CD4-positive, alpha-beta T cell treated with Interleukin-15 for 4 hours (primary cell): ENCODE measurements at regions not wholly inside any gene's neighbourhood (a gene's known extent, or its start where the extent isn't known, plus 50 kb on each side); places are given as distances from the start of the nearest gene placed in this dataset.
"Not testable (repeated sequence)": the region's sequence is repeated elsewhere in the genome, so short reads cannot be mapped to it uniquely, and the experiment has no call there.

Source experiments
- DNase-seq: peaks from one replicate; pipeline ENCODE4 v3.0.0-alpha.2; 2020; ENCODE audit warnings: low spot score

GRCh38 chr2:176763851-176764404 lies 448.7 kb upstream of the HNRNPA3 start:
- DNase-seq: no peak

GRCh38 chr2:176764921-176765320 lies 447.7 kb upstream of the HNRNPA3 start:
- no peak for DNase-seq

DNA sequence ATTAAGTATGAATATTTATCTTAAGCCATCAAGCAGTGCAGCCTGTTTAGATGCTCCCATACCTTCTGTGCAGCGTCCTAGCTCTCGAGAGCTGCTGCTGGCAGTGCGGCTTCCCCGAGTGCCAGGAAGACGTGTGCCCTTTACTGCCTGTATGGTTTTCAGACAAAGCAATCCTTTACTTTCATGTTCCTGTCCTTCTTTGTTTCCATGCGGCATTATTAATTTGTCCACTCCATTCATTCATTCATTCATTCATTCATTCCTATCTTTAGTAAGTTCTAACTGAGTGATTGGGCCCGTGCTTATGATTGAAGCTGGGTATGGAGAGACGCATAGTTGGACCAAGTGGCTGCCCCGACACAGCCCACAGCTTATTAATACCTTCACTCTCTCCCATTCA lies 446.6 kb upstream of the HNRNPA3 start:
- DNase-seq: no peak

DNA sequence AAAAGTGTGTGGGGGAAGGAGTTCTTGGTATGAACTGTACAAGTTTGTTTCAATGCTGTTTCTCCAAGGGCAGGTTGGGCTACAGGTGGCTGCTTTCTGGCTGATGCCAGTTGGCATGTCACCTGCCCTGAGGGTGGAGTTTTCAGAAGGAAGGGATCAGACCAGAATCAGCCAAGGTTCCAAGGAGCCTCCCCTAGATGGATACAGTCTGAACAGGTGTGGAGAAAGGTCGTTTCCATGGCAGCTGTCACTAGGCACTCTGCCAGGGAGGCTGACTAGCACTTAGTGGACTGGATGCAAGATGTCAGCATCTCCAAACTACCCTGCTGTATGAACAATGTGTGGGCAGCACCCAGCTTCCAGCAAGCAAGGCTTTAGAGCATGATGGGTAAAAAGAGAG lies 444.4 kb upstream of the HNRNPA3 start:
- DNase-seq: no peak

- DNase-seq: no peak
These were observed 443.6 kb upstream of the HNRNPA3 start for GRCh38 chr2:176769021-176769420.

- no peak for DNase-seq
These were observed 442.9 kb upstream of the HNRNPA3 start for GRCh38 chr2:176769499-176770370.

DNA sequence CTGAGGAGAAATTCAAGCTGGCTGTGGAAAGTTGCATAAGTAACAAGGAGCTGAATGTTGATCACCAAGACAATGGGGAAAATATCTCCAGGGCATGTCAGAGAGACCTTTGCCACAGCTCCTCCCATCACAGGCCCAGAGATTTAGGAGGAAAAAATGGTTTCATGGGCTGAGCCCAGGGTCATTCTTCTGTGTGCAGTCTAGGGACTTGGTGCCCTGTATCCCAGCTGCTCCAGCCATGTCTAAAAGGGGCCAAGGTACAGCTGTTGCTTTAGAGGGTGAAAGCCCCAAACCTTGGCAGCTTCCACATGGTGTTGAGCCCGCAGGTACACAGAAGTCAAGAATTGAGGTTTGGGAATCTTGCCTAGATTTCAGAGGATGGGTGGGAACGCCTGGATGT lies 439.8 kb upstream of the HNRNPA3 start:
- DNase-seq: no peak

- DNase-seq: no peak
These were observed 437.7 kb upstream of the HNRNPA3 start for GRCh38 chr2:176774766-176775451.

GRCh38 chr2:176777262-176777661 lies 435.3 kb upstream of the HNRNPA3 start:
- no peak for DNase-seq

DNA sequence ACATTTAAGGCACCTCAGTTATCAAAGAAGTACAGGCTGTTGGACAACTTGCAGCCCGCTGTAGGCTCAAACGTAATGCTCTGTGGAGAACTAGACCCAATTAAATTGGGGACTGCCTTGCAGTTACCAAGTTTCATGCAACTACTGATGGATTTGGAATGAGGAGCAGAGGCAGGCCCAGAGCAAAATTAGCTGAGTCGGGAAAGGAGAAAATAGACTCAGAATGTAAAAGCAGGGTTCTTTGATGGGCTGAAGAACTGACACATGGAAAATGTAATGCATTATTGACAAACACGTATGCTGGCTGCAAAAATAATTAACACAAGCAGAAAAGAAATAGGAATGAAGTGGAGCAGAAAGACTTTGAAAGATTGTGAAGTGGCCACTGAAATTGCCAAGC lies 432.7 kb upstream of the HNRNPA3 start:
- DNase-seq: no peak

- no peak for DNase-seq
These were observed 432.2 kb upstream of the HNRNPA3 start for GRCh38 chr2:176780348-176780747.

DNA sequence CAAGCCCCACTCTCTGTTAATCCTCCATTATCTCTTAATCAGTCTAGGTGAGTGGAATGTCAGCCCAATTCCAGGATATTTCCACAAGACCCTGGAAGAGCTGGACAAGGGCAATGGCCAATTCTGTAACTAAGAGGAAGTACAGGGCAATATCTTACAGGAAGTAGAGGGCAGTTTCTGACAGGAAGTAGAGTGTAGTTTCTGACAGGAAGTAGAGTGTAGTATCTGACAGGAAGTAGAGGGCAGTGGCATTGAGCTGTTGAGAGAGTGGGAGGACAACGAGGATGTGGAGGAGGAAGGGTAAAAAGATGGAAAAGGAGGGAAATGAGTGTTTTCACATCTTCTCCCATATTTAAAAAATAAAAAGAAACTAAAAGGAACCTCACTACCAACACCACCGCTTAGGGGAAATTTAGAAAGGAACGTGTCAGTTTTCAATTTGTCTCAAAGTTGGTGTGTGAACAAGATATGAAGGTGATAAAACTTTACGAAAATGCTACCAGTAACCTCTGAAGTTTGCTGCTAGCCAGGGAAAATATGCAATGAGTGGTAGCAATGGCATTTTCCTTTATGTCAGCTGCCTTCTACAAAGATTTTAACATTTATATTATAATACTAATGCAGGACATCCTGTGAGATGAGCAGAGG lies 430.9 kb upstream of the HNRNPA3 start:
- no peak for DNase-seq

DNA sequence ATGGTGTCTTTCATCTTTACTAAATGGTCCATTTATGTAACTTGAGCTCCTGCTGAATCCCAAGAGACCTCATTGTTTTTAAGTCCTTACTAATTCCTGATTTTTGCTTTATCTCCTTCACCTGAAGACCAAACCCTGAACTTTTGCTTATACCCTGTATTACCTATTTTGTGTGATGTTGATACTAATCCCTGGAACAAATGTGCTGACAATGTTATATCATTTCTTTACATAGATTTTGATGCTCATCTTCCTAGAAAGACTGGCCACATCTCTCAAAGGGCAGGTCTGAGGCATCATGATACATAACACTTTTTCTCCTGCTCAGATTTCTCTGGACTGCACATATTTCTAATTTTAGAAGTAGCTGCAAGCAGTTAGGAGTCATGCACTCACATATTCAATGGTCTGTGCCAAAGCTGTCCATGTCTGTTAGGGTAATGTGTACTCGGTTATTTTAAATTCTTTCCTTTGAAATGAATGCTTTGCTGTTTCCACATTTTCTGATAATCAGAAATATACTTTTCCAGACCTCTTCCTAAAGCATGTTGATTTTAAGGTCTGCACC lies 427.9 kb upstream of the HNRNPA3 start:
- DNase-seq: no peak

GRCh38 chr2:176789751-176790150 lies 422.8 kb upstream of the HNRNPA3 start:
- DNase-seq: no peak

- DNase-seq: no peak
These were observed 422.1 kb upstream of the HNRNPA3 start for GRCh38 chr2:176790468-176790867.

DNA sequence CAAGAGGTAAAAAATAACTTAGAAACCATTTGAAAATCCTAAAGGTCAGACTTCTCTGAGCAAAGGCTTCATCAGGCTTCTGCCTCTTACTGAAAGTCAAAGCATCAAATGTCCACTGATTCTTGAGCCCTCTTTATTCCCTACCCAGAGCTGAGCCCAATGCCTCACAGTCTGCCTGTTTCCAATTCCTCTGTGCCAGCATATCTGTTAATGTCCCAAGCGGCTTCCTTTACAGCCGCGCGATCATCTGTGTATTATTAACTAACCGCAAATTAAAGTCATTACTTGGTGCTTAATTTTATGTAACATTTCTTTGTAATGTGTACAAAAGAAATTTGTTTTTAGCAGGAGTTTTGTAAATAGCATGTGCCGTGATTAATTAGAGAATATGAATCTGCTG lies 418.8 kb upstream of the HNRNPA3 start:
- no peak for DNase-seq

- no peak for DNase-seq
These were observed 418.2 kb upstream of the HNRNPA3 start for GRCh38 chr2:176794392-176794791.

DNA sequence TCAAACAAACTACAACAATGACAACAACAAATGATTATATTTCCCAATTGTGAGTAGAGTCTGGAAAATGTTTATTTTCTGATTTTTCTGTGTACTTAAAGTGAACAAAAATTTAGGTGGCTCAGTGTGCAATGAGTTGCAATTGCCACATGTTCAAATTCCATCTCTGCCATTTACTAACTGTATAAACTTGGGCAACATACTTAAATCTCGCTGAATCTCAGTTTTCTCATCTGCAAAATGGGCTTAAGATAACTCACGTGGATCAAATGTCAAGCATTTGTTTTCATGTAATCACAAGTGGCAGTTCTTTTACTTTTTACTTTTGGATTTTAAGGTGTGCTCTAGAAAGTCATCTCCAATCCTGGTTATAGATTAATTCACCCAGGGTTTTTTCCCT lies 416.8 kb upstream of the HNRNPA3 start:
- DNase-seq: no peak

GRCh38 chr2:176796677-176797076 lies 415.9 kb upstream of the HNRNPA3 start:
- not testable (repeated sequence) for DNase-seq

DNA sequence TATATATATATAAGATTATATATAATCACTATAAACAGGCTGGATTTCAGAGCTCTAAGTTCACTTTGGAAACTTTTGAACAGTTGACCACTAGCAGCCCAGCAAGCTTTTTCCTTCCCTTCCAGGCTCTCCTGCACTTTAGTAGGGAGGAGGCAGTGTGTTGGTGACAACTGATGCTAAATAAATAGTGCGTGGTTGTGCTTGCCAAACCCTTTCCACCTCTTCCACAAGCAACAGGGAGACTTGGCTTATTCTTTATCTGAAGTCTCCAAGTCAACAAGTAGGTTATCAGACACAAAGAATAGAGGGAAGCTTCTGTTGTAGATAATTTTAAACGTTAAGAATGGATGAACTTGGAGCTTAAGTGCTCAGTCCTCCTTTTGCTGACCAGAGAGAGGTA lies 408.2 kb upstream of the HNRNPA3 start:
- no peak for DNase-seq

DNA sequence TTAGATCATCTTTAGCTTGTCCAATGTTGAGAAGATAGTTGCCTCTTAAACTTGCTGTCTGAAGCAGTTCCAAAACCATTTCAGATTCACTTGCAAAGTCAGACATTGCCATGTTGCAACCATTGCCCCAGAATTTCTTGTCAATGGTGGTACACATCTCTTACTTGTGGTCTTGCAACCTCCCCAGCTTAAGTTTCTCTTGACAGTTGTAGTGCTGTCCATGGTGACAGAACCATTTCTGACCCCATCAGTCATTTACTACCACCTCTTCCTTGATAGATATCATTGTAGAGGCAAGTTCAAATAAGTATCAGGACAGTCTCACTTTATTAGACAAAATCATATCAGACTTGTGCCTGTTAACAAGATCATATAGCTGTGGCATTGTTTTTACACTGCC lies 407.2 kb upstream of the HNRNPA3 start:
- DNase-seq: no peak

DNA sequence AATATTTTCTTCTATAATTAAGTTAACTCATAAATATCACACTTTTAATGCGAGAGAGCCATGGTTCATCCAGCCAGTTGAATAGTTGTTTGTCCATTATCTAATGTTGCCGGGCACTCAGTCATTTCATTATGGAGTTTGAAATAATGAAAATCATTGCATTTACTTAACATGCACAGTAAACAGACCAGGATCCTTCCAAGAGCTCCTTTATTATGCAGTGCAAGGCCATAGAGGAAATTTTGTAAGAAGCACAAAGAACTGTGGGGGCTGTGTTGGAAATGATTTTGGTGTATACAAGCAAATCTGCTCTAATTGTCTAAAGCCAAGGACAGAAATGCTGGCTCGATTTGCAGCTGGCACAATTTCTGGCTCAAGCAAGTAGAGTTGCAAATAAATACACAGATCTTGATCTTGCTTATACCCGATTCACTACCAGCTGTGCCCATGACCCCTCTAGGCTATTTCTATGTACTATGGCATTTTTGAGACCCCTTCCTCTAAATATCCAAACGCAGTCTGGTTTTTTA lies 400.3 kb upstream of the HNRNPA3 start:
- no peak for DNase-seq
